ENCODE measurements at regions not wholly inside any gene's neighbourhood (a gene's known extent, or its start where the extent isn't known, plus 50 kb on each side); places are given as distances from the start of the nearest gene placed in this dataset.

DNA sequence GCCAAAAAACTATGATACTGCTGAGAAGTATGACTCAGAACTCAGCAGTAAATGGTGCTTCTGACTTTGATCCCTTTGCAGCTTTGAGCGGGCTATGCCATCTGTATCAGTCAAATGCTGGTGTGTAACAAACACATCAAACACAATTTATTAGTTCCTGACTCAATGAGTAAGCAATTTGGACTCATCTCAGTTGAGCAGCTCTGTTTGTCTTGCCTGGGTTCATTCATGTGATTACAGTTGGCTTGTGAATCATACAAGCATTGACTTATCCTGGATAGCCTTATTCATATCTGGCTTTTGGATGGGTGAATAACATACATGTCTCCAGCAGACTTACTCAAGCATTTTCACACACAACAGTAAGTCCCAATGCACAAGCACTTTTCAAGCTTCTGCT lies 858.8 kb downstream of the METTL15 start:
- Histone ChIP-seq H3K4me1 (ENCODE audit: insufficient read depth, poor library complexity, severe bottlenecking) (peaks cover 28% of the 10 kb centered on the region), H3K27me3 (ENCODE audit: insufficient read depth, poor library complexity, severe bottlenecking) (no peaks in the 10 kb centered on the region), H3K4me3 (ENCODE audit: severe bottlenecking) (no peak overlapping the region), H3K36me3 (ENCODE audit: low read depth) (no peaks in the 10 kb centered on the region), H3K27ac (ENCODE audit: poor library complexity, severe bottlenecking) (no peak overlapping the region), H3K9me3 (ENCODE audit: severe bottlenecking) (no peaks in the 10 kb centered on the region)
- ATAC-seq (ENCODE audit: low read depth): no peak
- no peak for DNase-seq (ENCODE audit: low spot score)
- TF ChIP-seq, protein P1, sequence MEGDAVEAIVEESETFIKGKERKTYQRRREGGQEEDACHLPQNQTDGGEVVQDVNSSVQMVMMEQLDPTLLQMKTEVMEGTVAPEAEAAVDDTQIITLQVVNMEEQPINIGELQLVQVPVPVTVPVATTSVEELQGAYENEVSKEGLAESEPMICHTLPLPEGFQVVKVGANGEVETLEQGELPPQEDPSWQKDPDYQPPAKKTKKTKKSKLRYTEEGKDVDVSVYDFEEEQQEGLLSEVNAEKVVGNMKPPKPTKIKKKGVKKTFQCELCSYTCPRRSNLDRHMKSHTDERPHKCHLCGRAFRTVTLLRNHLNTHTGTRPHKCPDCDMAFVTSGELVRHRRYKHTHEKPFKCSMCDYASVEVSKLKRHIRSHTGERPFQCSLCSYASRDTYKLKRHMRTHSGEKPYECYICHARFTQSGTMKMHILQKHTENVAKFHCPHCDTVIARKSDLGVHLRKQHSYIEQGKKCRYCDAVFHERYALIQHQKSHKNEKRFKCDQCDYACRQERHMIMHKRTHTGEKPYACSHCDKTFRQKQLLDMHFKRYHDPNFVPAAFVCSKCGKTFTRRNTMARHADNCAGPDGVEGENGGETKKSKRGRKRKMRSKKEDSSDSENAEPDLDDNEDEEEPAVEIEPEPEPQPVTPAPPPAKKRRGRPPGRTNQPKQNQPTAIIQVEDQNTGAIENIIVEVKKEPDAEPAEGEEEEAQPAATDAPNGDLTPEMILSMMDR (IDR thresholded peaks at IDR 0.05; ENCODE audit: poor library complexity, severe bottlenecking): no peak

DNA sequence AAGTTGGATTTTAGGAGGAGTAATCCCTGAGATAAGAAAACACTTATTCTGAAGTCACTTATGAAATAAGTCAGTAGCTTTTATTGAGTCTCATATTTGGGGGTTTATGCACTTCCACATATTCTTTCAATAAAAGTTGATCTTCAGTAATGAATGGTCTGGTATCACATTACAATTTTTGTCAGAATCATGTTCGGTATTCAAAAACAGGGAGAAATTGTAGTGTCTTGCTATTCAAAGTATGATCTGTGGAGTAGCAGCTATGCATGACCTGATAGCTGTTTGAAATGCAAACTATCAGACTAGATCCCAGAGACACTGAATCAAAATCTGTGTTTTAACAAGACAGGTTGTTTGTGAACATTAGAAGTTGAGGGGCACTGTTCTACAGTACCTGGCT lies 857.6 kb downstream of the METTL15 start:
- no peak overlapping the region for H3K4me3 ChIP-seq (ENCODE audit: severe bottlenecking)
- TF ChIP-seq, protein P1 (IDR thresholded peaks at IDR 0.05; ENCODE audit: poor library complexity, severe bottlenecking): no peak
- H3K36me3 ChIP-seq (ENCODE audit: low read depth): no peaks in the 10 kb centered on the region
- no peak for ATAC-seq (ENCODE audit: low read depth)
- no peak overlapping the region for H3K27ac ChIP-seq (ENCODE audit: poor library complexity, severe bottlenecking)
- no peaks in the 10 kb centered on the region for H3K9me3 ChIP-seq (ENCODE audit: severe bottlenecking)
- no peak for DNase-seq (ENCODE audit: low spot score)
- no peaks in the 10 kb centered on the region for H3K27me3 ChIP-seq (ENCODE audit: insufficient read depth, poor library complexity, severe bottlenecking)
- H3K4me1 ChIP-seq (ENCODE audit: insufficient read depth, poor library complexity, severe bottlenecking): peaks cover 28% of the 10 kb centered on the region

DNA sequence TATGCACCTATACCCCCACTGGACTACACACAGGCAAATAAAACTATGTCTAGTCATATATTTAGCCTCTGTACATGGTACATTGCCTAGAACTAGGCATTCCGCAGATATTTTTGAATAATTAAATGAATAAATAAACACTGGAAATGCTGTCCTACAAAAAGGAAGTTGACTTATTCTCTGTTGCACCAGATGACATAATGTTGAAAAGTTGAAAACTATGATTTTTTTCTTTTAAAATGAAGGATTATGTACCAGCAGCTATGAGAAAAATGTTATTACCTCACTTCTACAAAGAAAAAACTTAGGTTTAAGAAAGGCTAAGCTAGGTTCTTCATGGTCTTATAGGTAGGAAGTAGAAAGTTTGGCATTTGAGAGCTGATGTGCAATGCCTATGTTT lies 856.6 kb downstream of the METTL15 start:
- TF ChIP-seq, protein P1 (IDR thresholded peaks at IDR 0.05; ENCODE audit: poor library complexity, severe bottlenecking): no peak
- ATAC-seq (ENCODE audit: low read depth) (no peak), DNase-seq (ENCODE audit: low spot score) (no peak)
- Histone ChIP-seq H3K4me1 (ENCODE audit: insufficient read depth, poor library complexity, severe bottlenecking) (peaks cover 28% of the 10 kb centered on the region), H3K9me3 (ENCODE audit: severe bottlenecking) (no peaks in the 10 kb centered on the region), H3K4me3 (ENCODE audit: severe bottlenecking) (no peak overlapping the region), H3K27me3 (ENCODE audit: insufficient read depth, poor library complexity, severe bottlenecking) (no peaks in the 10 kb centered on the region), H3K27ac (ENCODE audit: poor library complexity, severe bottlenecking) (peak overlapping the region; percentile 84), H3K36me3 (ENCODE audit: low read depth) (no peaks in the 10 kb centered on the region)

DNA sequence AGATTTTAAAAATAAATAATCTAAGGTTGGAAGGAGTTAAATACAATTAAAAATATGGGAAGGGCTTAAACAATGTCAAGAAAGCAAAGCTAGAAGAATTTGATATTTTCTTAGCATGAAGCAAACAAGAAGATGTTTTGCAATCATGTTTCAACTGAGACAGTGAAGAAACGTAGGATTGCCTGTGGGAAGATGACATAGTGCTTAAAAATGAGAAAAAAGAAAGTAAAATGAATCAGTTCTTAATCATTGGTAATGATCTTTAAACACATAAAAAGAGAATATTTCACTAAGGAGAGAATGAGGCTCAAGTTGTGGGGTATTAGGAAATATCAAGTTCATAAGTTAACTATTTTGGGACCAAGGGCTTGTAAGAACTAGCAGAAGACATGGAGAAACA lies 855.0 kb downstream of the METTL15 start:
- Histone ChIP-seq H3K27ac (ENCODE audit: poor library complexity, severe bottlenecking) (peak overlapping the region; percentile 84), H3K4me1 (ENCODE audit: insufficient read depth, poor library complexity, severe bottlenecking) (peaks cover 28% of the 10 kb centered on the region), H3K4me3 (ENCODE audit: severe bottlenecking) (no peak overlapping the region), H3K9me3 (ENCODE audit: severe bottlenecking) (no peaks in the 10 kb centered on the region), H3K36me3 (ENCODE audit: low read depth) (no peaks in the 10 kb centered on the region), H3K27me3 (ENCODE audit: insufficient read depth, poor library complexity, severe bottlenecking) (no peaks in the 10 kb centered on the region)
- DNase-seq (ENCODE audit: low spot score) (no peak), ATAC-seq (ENCODE audit: low read depth) (peak; percentile 82)
- TF ChIP-seq, protein P1 (IDR thresholded peaks at IDR 0.05; ENCODE audit: poor library complexity, severe bottlenecking): no peak

DNA sequence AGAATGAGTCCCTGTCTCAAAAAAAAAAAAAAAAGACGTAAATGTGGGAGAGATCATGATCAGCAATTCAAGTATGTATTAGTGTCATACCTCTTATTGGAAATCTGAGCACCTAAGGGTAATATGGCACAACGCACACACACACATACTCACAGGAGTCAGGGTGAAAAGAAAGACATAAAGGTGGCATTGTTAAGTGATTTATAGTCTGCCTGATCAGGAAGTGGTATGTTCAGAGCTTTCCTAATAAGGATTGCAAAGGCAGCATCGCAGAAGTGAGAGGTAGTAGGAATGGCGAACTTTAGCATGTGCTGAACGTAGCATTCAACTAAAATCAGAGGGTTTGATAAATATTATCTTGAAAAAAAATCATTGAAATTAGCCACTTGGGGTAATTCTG lies 854.3 kb downstream of the METTL15 start:
- TF ChIP-seq, protein P1 (IDR thresholded peaks at IDR 0.05; ENCODE audit: poor library complexity, severe bottlenecking): no peak
- no peaks in the 10 kb centered on the region for H3K36me3 ChIP-seq (ENCODE audit: low read depth)
- no peak for DNase-seq (ENCODE audit: low spot score)
- H3K4me1 ChIP-seq (ENCODE audit: insufficient read depth, poor library complexity, severe bottlenecking): peaks cover 28% of the 10 kb centered on the region
- no peaks in the 10 kb centered on the region for H3K9me3 ChIP-seq (ENCODE audit: severe bottlenecking)
- H3K27me3 ChIP-seq (ENCODE audit: insufficient read depth, poor library complexity, severe bottlenecking): no peaks in the 10 kb centered on the region
- no peak overlapping the region for H3K4me3 ChIP-seq (ENCODE audit: severe bottlenecking)
- H3K27ac ChIP-seq (ENCODE audit: poor library complexity, severe bottlenecking): peak overlapping the region; percentile 84
- ATAC-seq (ENCODE audit: low read depth): peak; percentile 74

Measured in RWPE2 (cell line).